HL-60 (cell line): ENCODE measurements at regions not wholly inside any gene's neighbourhood (a gene's known extent, or its start where the extent isn't known, plus 50 kb on each side); places are given as distances from the start of the nearest gene placed in this dataset.

Experiments
- GABPA ChIP-seq: IDR thresholded peaks from 2 replicates; pipeline ENCODE4 v1.6.1; 2012; ENCODE audit warnings: low read depth
- POLR2AphosphoS5 ChIP-seq: IDR thresholded peaks from 2 replicates; pipeline ENCODE4 v1.6.1; 2012; ENCODE audit warnings: low read depth
- SPI1 ChIP-seq: IDR thresholded peaks from 2 replicates; pipeline ENCODE4 v1.6.1; 2012; ENCODE audit warnings: low read depth, mild to moderate bottlenecking, borderline replicate concordance
- TF ChIP-seq, protein P1 (sequence below): IDR thresholded peaks from one replicate; pipeline ENCODE4 v1.5.1; 2011; ENCODE audit warnings: low read length, control low read depth, inconsistent platforms; ENCODE audit not compliant: insufficient read depth

DNA sequence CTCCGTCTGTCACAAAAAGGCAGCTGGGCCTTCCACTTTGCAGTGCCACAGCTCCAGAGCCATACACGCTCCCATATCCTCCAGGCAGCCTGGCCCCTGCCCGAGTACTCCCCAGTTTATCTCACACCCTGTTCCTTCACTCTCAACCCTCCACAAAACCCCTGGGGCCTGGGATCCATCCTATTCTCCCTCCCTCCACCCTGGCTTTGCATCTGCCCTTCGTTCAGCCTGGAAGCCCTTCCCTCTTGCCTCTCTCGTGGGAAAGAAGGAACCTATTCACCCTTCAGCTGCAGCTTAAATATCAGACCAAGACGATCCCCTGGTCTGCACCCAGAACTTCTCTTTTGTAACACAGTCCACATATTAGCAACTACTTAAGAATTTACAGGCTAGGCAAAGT lies 56.7 kb downstream of the CAMK2N1 start:
- TF ChIP-seq, protein P1, sequence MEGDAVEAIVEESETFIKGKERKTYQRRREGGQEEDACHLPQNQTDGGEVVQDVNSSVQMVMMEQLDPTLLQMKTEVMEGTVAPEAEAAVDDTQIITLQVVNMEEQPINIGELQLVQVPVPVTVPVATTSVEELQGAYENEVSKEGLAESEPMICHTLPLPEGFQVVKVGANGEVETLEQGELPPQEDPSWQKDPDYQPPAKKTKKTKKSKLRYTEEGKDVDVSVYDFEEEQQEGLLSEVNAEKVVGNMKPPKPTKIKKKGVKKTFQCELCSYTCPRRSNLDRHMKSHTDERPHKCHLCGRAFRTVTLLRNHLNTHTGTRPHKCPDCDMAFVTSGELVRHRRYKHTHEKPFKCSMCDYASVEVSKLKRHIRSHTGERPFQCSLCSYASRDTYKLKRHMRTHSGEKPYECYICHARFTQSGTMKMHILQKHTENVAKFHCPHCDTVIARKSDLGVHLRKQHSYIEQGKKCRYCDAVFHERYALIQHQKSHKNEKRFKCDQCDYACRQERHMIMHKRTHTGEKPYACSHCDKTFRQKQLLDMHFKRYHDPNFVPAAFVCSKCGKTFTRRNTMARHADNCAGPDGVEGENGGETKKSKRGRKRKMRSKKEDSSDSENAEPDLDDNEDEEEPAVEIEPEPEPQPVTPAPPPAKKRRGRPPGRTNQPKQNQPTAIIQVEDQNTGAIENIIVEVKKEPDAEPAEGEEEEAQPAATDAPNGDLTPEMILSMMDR, result no peak
- no peak for TF ChIP-seq GABPA
- no peak for TF ChIP-seq POLR2AphosphoS5
- no peak for TF ChIP-seq SPI1
